Hepatocyte (in vitro differentiated cells): ENCODE measurements at regions not wholly inside any gene's neighbourhood (a gene's known extent, or its start where the extent isn't known, plus 50 kb on each side); places are given as distances from the start of the nearest gene placed in this dataset.

Experiments used
- DNase-seq: peaks from one replicate; pipeline ENCODE4 v3.0.0-alpha.2; 2016; ENCODE audit warnings: low spot score
- H2AFZ ChIP-seq: fragments of 200-600 bp; sonication (generic); 2 replicates; pipeline ENCODE4 v1.6.0; 2016; ENCODE audit warnings: antibody characterized with exemption, mild to moderate bottlenecking
- H3K27ac ChIP-seq: fragments of 200-600 bp; sonication (generic); 2 replicates; pipeline ENCODE4 v1.5.1; 2016; ENCODE audit warnings: mild to moderate bottlenecking
- H3K27me3 ChIP-seq: fragments of 200-600 bp; sonication (generic); 2 replicates; pipeline ENCODE4 v1.6.1; 2016
- H3K36me3 ChIP-seq: fragments of 200-600 bp; sonication (generic); replicated peaks from 2 replicates; pipeline ENCODE4 v1.5.1; 2016; ENCODE audit warnings: low read depth; ENCODE audit not compliant: insufficient read depth
- H3K4me1 ChIP-seq: fragments of 200-600 bp; sonication (generic); 2 replicates; pipeline ENCODE4 v1.5.1; 2016; ENCODE audit warnings: mild to moderate bottlenecking, moderate library complexity; ENCODE audit not compliant: insufficient read depth
- H3K4me2 ChIP-seq: fragments of 200-600 bp; sonication (generic); 2 replicates; pipeline ENCODE4 v1.6.0; 2016
- H3K4me3 ChIP-seq: fragments of 200-600 bp; sonication (generic); 2 replicates; pipeline ENCODE4 v1.5.1; 2016; ENCODE audit warnings: mild to moderate bottlenecking
- H3K79me2 ChIP-seq: fragments of 200-600 bp; sonication (generic); 2 replicates; pipeline ENCODE4 v1.6.0; 2017; ENCODE audit warnings: mild to moderate bottlenecking
- H3K9me2 ChIP-seq: fragments of 200-600 bp; sonication (generic); replicated peaks from 2 replicates; pipeline ENCODE4 v1.6.0; 2017; ENCODE audit warnings: mild to moderate bottlenecking; ENCODE audit not compliant: insufficient read depth
- H3K9me3 ChIP-seq: fragments of 200-600 bp; sonication (generic); 2 replicates; pipeline ENCODE4 v1.5.1; 2016; ENCODE audit warnings: low read depth, mild to moderate bottlenecking
- H4K20me1 ChIP-seq: fragments of 200-600 bp; sonication (generic); 2 replicates; pipeline ENCODE4 v1.6.0; 2016; ENCODE audit warnings: mild to moderate bottlenecking; ENCODE audit not compliant: insufficient read depth, poor library complexity, severe bottlenecking
- CTCF ChIP-seq: fragments of 200-600 bp; sonication (generic); IDR thresholded peaks from 2 replicates; pipeline ENCODE4 v1.5.1; 2016; ENCODE audit warnings: antibody characterized with exemption, mild to moderate bottlenecking; ENCODE audit not compliant: poor library complexity
- EZH2 ChIP-seq: fragments of 200-600 bp; sonication (generic); IDR thresholded peaks from 2 replicates; pipeline ENCODE4 v1.6.1; 2016; ENCODE audit warnings: antibody characterized with exemption, mild to moderate bottlenecking, borderline replicate concordance
- EZH2phosphoT487 ChIP-seq: fragments of 200-600 bp; sonication (generic); IDR thresholded peaks from one replicate; pipeline ENCODE4 v1.6.1; 2018; ENCODE audit warnings: antibody characterized with exemption, mild to moderate bottlenecking, low read depth, moderate library complexity; ENCODE audit not compliant: unreplicated experiment, severe bottlenecking
- WGBS: methylation state at CpG from one replicate; pipeline ENCODE4 v1.1.6; 2016; ENCODE audit warnings: low lambda C conversion rate; ENCODE audit errors: missing lambda C conversion rate; 5-methylcytosine and 5-hydroxymethylcytosine counted together

GRCh38 chr6:33895296-33895695, 91.5 kb upstream of the MLN start:
- no peak for DNase-seq
- Histone ChIP-seq H3K27me3 (peaks cover 12% of the 10 kb centered on the region), H4K20me1 (no peaks in the 10 kb centered on the region), H3K27ac (no peak overlapping the region), H3K79me2 (no peaks in the 10 kb centered on the region), H3K4me2 (no peak overlapping the region), H2AFZ (no peak overlapping the region), H3K9me2 (no peaks in the 10 kb centered on the region), H3K36me3 (no peaks in the 10 kb centered on the region), H3K4me3 (no peak overlapping the region), H3K9me3 (no peaks in the 10 kb centered on the region), H3K4me1 (peaks cover 19% of the 10 kb centered on the region)
- TF ChIP-seq EZH2phosphoT487 (no peak), CTCF (no peak), EZH2 (no peak)
- 94% methylated on average over 3 of the region's 3 CpGs for whole genome bisulfite sequencing

- H3K27ac ChIP-seq, result no peak overlapping the region
- no peak overlapping the region for H2AFZ ChIP-seq
- no peaks in the 10 kb centered on the region for H3K9me2 ChIP-seq
- H3K4me2 ChIP-seq, result no peak overlapping the region
- no peaks in the 10 kb centered on the region for H4K20me1 ChIP-seq
- no peaks in the 10 kb centered on the region for H3K79me2 ChIP-seq
- no peak for DNase-seq
- TF ChIP-seq EZH2phosphoT487 (no peak), EZH2 (no peak), CTCF (no peak)
- peaks cover 12% of the 10 kb centered on the region for H3K27me3 ChIP-seq
- peaks cover 19% of the 10 kb centered on the region for H3K4me1 ChIP-seq
- H3K4me3 ChIP-seq, result no peak overlapping the region
- WGBS, result 76% methylated on average over 2 of the region's 2 CpGs
- no peaks in the 10 kb centered on the region for H3K9me3 ChIP-seq
- H3K36me3 ChIP-seq, result no peaks in the 10 kb centered on the region
Measured at GRCh38 chr6:33894438-33894837, 90.6 kb upstream of the MLN start.

GRCh38 chr6:33892581-33893346, 89.0 kb upstream of the MLN start:
- Histone ChIP-seq H3K4me2 (no peak overlapping the region), H4K20me1 (no peaks in the 10 kb centered on the region), H3K27ac (no peak overlapping the region), H3K9me3 (no peaks in the 10 kb centered on the region), H3K36me3 (no peaks in the 10 kb centered on the region), H2AFZ (no peak overlapping the region), H3K4me3 (no peak overlapping the region), H3K4me1 (peaks cover 17% of the 10 kb centered on the region), H3K79me2 (no peaks in the 10 kb centered on the region), H3K9me2 (no peaks in the 10 kb centered on the region), H3K27me3 (peaks cover 12% of the 10 kb centered on the region)
- WGBS, result 96% methylated on average over 45 of the region's 47 CpGs
- DNase-seq, result no peak
- TF ChIP-seq EZH2 (no peak), CTCF (no peak), EZH2phosphoT487 (no peak)
